ENCODE measurements at regions not wholly inside any gene's neighbourhood (a gene's known extent, or its start where the extent isn't known, plus 50 kb on each side); places are given as distances from the start of the nearest gene placed in this dataset.

DNA sequence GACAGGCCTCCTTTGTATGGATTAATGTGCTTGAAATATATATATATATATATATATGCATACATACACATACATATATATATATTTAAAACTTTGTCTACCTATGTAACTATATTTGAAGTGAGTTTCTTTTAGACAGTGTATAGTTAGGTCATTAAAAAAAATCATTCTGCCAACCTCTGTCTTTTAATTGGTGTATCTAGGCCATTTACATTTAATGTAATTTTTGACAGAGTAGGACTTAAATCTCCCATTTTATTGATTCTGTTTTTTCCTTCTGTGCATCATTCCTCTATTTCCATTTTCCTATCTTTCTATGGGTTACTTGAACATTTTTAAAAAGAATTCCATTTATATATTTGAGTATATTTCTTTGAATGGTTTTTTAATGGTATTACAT is 125.2 kb downstream of the IRF8 start:
- peaks cover 4% of the 10 kb centered on the region for H3K9me3 ChIP-seq (ENCODE audit: control insufficient read depth, insufficient read depth, low read length)
- H3K36me3 ChIP-seq (ENCODE audit: control insufficient read depth, insufficient read depth, low read length), result no peaks in the 10 kb centered on the region
- H3K27me3 ChIP-seq (ENCODE audit: control insufficient read depth, insufficient read depth, low read length), result no peaks in the 10 kb centered on the region
- no peak overlapping the region for H3K4me3 ChIP-seq (ENCODE audit: low read depth, low read length)
- H3K4me1 ChIP-seq (ENCODE audit: control insufficient read depth, insufficient read depth, low read length), result no peaks in the 10 kb centered on the region
- no peak overlapping the region for H3K9ac ChIP-seq (ENCODE audit: low read depth, low read length)

DNA sequence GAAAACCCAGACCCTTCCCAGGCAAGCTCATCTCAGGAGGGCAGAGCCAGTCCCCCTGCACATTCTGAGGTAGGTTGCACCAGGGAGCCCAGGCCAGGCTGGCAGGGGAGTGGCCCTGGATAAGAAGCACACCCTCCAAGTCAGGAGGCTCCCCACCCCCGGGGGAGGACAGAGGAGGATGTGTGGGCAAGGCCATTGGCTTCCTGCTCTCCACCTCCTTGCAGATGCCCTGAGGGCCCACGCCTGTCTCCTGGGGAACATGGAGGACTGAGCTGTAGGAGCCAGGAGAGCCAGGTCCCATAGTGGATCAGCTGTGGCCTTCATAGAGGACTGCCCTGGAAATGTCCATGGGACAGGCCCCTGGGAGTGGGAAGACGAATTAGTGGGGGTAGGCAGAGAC is 126.7 kb downstream of the IRF8 start:
- Histone ChIP-seq H3K9me3 (ENCODE audit: control insufficient read depth, insufficient read depth, low read length) (peaks cover 4% of the 10 kb centered on the region), H3K36me3 (ENCODE audit: control insufficient read depth, insufficient read depth, low read length) (no peaks in the 10 kb centered on the region), H3K9ac (ENCODE audit: low read depth, low read length) (no peak overlapping the region), H3K27me3 (ENCODE audit: control insufficient read depth, insufficient read depth, low read length) (no peaks in the 10 kb centered on the region), H3K4me1 (ENCODE audit: control insufficient read depth, insufficient read depth, low read length) (no peaks in the 10 kb centered on the region), H3K4me3 (ENCODE audit: low read depth, low read length) (no peak overlapping the region)

DNA sequence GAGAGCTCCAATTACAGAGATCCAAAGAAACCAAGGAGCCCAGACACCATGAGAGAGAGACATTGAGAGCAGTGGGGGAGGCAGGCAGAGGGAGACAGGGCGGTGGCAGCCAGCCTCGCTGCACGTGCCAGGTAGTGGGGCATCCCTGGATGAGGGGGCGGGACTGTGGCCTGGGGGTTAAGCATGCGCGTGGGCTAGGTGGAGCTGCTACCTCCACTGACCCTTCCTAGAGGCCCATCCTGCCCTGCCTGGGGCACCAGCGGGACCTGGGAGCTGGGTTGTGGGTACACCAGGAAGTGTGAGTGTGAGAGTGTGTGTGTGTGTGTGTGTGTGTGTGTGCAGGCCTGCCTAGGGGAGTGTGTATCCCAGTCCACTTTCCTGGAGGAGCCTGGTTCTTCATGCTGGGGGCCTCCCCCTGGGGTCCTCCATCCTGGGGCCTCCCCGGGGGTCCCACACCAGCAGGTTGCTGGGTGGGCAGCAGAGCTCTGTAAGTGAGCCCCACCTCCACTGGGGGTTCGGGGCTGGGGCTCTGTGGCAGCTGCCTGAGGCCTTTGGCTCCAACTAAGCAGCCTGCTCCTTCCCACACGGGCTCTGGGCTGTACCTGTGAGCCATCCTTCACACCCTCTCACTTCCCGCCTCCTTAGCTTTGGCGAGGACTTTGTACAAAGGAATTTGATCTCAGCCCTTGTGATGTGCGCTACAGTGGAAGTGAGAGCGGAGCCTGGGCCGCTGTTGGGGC is 127.4 kb downstream of the IRF8 start:
- H3K4me3 ChIP-seq (ENCODE audit: low read depth, low read length), result no peak overlapping the region
- no peak overlapping the region for H3K9ac ChIP-seq (ENCODE audit: low read depth, low read length)
- H3K4me1 ChIP-seq (ENCODE audit: control insufficient read depth, insufficient read depth, low read length), result no peaks in the 10 kb centered on the region
- peaks cover 4% of the 10 kb centered on the region for H3K9me3 ChIP-seq (ENCODE audit: control insufficient read depth, insufficient read depth, low read length)
- no peaks in the 10 kb centered on the region for H3K27me3 ChIP-seq (ENCODE audit: control insufficient read depth, insufficient read depth, low read length)
- no peaks in the 10 kb centered on the region for H3K36me3 ChIP-seq (ENCODE audit: control insufficient read depth, insufficient read depth, low read length)

DNA sequence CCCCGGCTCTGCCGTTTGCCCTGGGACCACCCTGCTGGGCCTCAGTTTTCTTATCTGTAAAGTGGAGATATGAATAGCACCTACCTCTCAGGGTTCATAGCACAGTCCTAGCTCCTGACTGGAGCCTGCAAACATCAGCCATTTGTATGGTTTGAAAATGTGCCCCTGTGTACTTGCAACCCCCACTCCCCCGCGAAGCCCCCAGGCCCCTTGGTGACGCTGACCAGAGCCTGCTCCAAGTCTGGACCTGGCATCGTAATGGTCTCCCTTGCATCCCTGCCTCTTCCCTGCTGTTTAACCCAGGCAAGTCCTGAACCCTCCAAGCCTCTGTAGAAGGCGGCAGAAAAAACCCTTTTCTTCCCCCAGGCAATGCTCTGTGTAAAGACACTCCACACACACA is 128.0 kb downstream of the IRF8 start:
- Histone ChIP-seq H3K27me3 (ENCODE audit: control insufficient read depth, insufficient read depth, low read length) (no peaks in the 10 kb centered on the region), H3K4me3 (ENCODE audit: low read depth, low read length) (no peak overlapping the region), H3K9ac (ENCODE audit: low read depth, low read length) (no peak overlapping the region)

DNA sequence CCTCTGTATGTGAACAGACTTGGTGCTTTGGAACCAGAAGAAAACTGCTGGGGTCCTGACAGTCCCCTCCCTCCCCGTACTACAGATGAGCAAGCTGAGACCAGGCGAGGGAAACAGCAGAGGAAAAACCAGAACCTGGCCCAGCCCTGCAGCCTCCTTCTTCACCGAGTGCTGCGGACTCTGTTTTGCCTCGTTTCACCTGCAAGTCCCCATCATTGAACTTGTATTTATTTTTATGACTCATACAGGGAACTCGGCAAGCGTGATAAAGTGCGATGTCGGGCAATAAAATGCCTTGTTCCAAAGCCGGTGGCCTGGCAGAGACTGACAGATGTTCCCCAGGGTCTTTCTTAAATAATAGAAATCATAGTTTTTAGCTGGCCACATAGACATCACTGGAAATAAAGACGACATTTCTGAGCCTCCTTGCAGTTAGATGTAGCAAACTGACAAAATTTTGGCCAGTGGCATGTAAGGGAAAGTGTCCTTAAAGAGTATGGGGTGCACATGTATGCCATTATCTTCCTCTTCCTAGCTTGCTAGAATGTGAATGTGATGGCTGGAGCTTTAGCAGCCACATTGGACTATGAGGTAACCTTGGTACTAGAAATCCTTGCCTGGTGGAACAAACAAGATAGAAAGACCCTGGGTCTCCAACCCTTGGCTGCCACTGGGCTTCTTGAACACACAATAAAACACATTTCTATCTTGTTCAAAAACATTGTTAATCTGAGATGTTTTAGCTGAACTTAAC is 128.6 kb downstream of the IRF8 start:
- no peaks in the 10 kb centered on the region for H3K27me3 ChIP-seq (ENCODE audit: control insufficient read depth, insufficient read depth, low read length)
- no peak overlapping the region for H3K4me3 ChIP-seq (ENCODE audit: low read depth, low read length)
- no peaks in the 10 kb centered on the region for H3K36me3 ChIP-seq (ENCODE audit: control insufficient read depth, insufficient read depth, low read length)
- peaks cover 4% of the 10 kb centered on the region for H3K9me3 ChIP-seq (ENCODE audit: control insufficient read depth, insufficient read depth, low read length)
- peaks cover under 1% of the 10 kb centered on the region for H3K4me1 ChIP-seq (ENCODE audit: control insufficient read depth, insufficient read depth, low read length)
- no peak overlapping the region for H3K9ac ChIP-seq (ENCODE audit: low read depth, low read length)

More for the DNA sequence above, 128.0 kb downstream of the IRF8 start:
- Histone ChIP-seq H3K9me3 (ENCODE audit: control insufficient read depth, insufficient read depth, low read length) (peaks cover 4% of the 10 kb centered on the region), H3K4me1 (ENCODE audit: control insufficient read depth, insufficient read depth, low read length) (no peaks in the 10 kb centered on the region), H3K36me3 (ENCODE audit: control insufficient read depth, insufficient read depth, low read length) (no peaks in the 10 kb centered on the region)

DNA sequence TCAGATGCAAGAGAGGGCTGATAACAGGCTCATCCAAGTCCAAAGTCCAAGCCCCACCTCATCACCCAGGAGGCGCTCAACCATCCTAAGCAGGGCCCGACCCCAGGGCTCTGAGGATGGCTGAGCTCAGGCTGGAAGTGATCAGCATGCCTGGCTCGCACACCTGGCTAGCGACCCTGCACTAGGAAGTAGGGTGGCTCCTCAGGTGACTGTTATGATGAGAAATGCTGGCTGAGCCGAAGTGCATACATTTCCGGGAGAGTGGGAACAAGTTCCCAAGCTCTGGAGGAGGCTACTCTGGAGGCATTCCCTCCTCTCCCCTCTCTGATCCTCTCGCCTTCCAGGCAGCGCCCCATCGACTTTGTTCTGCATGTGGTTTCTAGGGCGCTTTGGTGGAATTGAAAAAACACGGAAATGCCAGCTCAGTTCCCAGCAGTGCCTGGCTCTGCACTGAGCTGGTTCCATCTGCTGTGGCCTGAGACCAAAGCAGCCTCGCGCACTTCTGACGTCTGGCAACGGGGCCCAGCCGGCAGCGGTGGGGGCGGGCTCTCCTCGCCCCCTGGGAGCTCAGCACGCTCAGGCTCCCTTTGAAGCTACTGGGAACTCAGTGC is 130.3 kb downstream of the IRF8 start:
- Histone ChIP-seq H3K9me3 (ENCODE audit: control insufficient read depth, insufficient read depth, low read length) (no peaks in the 10 kb centered on the region), H3K27me3 (ENCODE audit: control insufficient read depth, insufficient read depth, low read length) (peaks cover 3% of the 10 kb centered on the region), H3K9ac (ENCODE audit: low read depth, low read length) (no peak overlapping the region), H3K36me3 (ENCODE audit: control insufficient read depth, insufficient read depth, low read length) (no peaks in the 10 kb centered on the region), H3K4me1 (ENCODE audit: control insufficient read depth, insufficient read depth, low read length) (peaks cover 4% of the 10 kb centered on the region), H3K4me3 (ENCODE audit: low read depth, low read length) (no peak overlapping the region)

DNA sequence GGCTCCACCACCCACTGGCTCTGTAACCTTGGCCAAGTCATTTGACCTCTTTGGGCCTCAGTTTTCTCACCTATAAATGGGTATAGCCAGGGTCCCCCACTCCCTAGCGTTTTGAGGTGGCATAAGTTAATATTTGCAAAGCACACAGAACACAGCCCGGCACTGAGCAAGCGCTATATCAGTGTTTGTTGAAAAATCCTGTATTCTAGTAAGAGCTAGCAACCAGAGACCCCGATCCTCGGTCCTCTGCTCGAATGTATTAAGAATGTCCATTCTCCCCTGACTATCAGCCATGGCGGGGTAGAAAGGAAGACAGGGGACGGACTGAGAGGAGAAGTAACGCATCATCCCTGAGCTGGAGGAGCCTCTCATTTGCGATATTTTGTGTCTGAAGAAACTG is 131.2 kb downstream of the IRF8 start:
- Histone ChIP-seq H3K9ac (ENCODE audit: low read depth, low read length) (no peak overlapping the region), H3K27me3 (ENCODE audit: control insufficient read depth, insufficient read depth, low read length) (peaks cover 3% of the 10 kb centered on the region), H3K9me3 (ENCODE audit: control insufficient read depth, insufficient read depth, low read length) (no peaks in the 10 kb centered on the region), H3K4me1 (ENCODE audit: control insufficient read depth, insufficient read depth, low read length) (peaks cover 4% of the 10 kb centered on the region), H3K36me3 (ENCODE audit: control insufficient read depth, insufficient read depth, low read length) (no peaks in the 10 kb centered on the region), H3K4me3 (ENCODE audit: low read depth, low read length) (no peak overlapping the region)

DNA sequence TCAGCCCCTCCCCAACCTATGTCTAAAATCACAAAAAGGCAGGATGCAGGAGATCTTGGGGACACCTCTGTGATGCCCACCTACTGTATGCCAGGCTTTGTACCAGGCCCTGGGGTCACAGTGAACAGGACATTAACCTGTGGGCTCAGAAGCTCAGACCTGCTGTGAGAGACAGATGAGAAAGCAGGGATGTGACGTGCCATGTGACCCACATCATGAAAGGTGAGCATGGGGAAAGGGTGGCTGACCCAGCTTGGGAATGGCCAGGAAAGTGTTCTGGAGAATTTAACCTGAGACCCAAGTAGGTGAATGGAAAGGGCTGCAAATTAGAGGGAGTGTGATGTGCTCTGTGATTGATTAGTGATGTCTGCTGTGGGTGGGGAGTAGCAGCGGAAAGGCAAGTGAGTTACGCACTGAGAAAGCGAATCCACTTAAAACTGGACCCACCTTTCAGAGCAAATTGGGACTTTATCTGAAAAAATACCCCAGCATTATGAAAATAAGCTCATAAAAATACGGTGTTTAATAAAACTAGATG is 132.2 kb downstream of the IRF8 start:
- Histone ChIP-seq H3K4me3 (ENCODE audit: low read depth, low read length) (no peak overlapping the region), H3K9me3 (ENCODE audit: control insufficient read depth, insufficient read depth, low read length) (no peaks in the 10 kb centered on the region), H3K36me3 (ENCODE audit: control insufficient read depth, insufficient read depth, low read length) (no peaks in the 10 kb centered on the region), H3K9ac (ENCODE audit: low read depth, low read length) (no peak overlapping the region), H3K4me1 (ENCODE audit: control insufficient read depth, insufficient read depth, low read length) (peaks cover 4% of the 10 kb centered on the region), H3K27me3 (ENCODE audit: control insufficient read depth, insufficient read depth, low read length) (peaks cover 3% of the 10 kb centered on the region)

DNA sequence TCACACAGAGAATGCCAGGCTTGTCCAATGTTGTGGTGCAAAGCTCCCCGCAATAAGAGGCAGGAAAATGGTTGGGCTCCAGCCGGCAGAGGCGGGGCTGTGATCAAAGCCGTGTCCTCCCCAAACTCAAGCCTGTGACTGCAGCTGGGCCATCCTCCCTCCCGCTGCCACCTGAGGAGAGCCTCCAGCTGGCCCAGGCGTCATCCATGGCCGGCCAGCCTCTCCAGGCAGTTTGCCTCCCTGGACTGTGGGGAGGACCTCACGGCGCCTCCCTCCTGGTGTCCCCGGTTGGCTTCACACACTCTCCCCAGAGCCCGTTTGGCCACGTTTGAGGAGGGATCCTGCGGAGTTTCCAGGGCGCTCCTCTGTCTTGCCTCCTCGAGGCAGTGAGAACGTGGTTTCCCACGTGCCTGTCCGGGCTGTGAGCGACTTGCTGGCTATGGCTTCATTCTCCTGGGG is 134.1 kb downstream of the IRF8 start:
- H3K4me1 ChIP-seq (ENCODE audit: control insufficient read depth, insufficient read depth, low read length), result peaks cover 4% of the 10 kb centered on the region
- H3K9me3 ChIP-seq (ENCODE audit: control insufficient read depth, insufficient read depth, low read length), result no peaks in the 10 kb centered on the region
- H3K27me3 ChIP-seq (ENCODE audit: control insufficient read depth, insufficient read depth, low read length), result peaks cover 3% of the 10 kb centered on the region
- no peak overlapping the region for H3K9ac ChIP-seq (ENCODE audit: low read depth, low read length)
- no peaks in the 10 kb centered on the region for H3K36me3 ChIP-seq (ENCODE audit: control insufficient read depth, insufficient read depth, low read length)
- no peak overlapping the region for H3K4me3 ChIP-seq (ENCODE audit: low read depth, low read length)

DNA sequence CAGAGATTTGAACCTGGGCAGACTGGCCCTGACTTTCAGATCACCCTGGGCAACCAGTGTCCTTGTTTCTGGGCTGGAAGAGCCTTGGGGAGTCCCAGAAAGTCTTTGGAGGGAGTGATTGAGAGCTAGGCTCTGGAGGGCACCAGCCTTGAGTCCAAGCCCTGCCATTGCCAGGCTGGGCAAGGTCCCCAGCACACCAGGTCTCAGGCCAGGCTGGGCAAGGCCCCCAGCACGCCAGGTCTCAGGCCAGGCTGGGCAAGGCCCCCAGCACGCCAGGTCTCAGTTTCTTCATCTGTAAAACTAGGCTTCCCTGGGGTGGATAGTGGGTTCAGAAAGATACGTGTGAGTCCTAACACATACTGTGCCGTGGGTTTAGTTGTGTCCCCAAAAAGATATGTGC is 135.0 kb downstream of the IRF8 start:
- Histone ChIP-seq H3K9ac (ENCODE audit: low read depth, low read length) (no peak overlapping the region), H3K4me1 (ENCODE audit: control insufficient read depth, insufficient read depth, low read length) (peaks cover 4% of the 10 kb centered on the region), H3K27me3 (ENCODE audit: control insufficient read depth, insufficient read depth, low read length) (peaks cover 3% of the 10 kb centered on the region)

DNA sequence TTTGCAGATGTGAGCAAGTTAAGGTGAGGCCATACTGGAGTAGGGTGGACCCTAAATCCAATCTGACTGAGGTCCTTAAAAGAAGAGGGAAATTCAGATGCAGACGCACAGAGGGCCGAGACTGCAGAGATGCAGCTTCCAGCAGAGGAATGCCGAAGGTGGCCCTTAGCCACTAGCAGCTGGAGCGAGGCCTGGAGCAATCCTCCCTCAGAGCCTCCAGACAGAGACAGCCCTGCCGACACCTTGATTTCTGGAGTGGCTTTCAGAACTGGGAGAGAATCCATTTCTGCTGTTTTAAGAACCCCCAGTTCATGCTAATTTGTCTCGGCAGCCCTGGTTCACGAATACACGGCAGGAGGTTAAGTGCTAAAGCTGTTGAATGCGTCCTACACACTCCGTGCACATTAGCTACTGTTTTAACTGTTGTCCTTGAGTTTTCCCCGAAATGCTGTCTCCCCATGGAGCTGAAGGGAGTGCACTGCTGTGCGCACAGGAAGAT is 135.5 kb downstream of the IRF8 start:
- Histone ChIP-seq H3K9ac (ENCODE audit: low read depth, low read length) (no peak overlapping the region), H3K4me3 (ENCODE audit: low read depth, low read length) (no peak overlapping the region), H3K27me3 (ENCODE audit: control insufficient read depth, insufficient read depth, low read length) (peaks cover 3% of the 10 kb centered on the region), H3K36me3 (ENCODE audit: control insufficient read depth, insufficient read depth, low read length) (no peaks in the 10 kb centered on the region), H3K4me1 (ENCODE audit: control insufficient read depth, insufficient read depth, low read length) (peaks cover 4% of the 10 kb centered on the region), H3K9me3 (ENCODE audit: control insufficient read depth, insufficient read depth, low read length) (no peaks in the 10 kb centered on the region)

More for the DNA sequence above, 135.0 kb downstream of the IRF8 start:
- Histone ChIP-seq H3K9me3 (ENCODE audit: control insufficient read depth, insufficient read depth, low read length) (no peaks in the 10 kb centered on the region), H3K36me3 (ENCODE audit: control insufficient read depth, insufficient read depth, low read length) (no peaks in the 10 kb centered on the region), H3K4me3 (ENCODE audit: low read depth, low read length) (no peak overlapping the region)
